DMS53 treated with DMSO at 0.1 percent for 48 hours (cell line): ENCODE measurements at regions not wholly inside any gene's neighbourhood (a gene's known extent, or its start where the extent isn't known, plus 50 kb on each side); places are given as distances from the start of the nearest gene placed in this dataset.

Experiments
- DNase-seq: peaks from one replicate; lab custom pipeline; 2025; ENCODE audit not compliant: unreplicated experiment; lab: John Stamatoyannopoulos, UW

DNA sequence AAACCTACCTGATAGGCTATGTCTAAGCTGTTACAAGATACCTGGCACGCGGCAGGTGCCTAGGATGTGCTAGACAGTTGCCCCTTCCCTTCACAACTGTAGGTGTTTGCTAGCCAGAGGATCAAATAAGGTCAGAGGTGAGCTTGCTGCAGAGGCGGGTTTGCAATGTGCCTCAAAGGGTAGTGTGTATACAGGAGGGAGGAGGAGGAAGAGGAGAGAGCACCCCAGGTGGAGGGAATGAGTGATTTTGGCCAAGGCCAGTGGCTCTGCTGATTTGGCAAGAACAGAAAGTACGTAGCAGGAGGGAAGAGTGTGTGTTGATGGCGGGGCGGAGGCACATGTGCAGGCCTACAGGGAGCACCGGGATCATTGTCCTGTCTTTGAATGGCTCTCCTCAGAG lies 236.5 kb downstream of the HAUS1 start:
- DNase-seq = no peak

DNA sequence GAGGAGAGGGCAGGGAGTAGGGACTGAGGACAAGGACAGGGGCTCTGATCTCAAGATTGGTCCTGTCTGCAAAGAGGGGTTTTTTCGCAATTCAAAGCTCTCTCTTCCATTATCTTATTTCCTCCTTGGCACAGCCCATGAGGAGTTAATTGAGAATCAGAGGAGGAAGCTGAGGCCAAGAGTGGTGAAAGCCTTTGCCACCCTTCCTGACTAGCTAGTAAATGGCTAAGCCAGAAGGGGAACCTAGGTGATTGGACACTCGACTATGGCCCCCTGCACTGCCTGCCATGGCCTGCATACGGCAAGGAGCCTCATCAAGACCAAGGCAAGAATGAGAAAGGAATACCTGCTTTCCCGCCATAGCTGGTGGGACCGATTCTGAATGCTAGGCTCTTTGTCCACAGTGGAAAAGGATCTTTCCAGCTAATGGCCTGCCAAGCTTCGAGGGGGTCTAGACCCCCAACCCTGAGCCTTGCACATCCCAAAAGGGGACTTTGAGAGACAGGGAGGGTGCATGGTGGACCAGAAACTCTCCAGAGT lies 237.9 kb downstream of the HAUS1 start:
- DNase-seq = no peak

DNA sequence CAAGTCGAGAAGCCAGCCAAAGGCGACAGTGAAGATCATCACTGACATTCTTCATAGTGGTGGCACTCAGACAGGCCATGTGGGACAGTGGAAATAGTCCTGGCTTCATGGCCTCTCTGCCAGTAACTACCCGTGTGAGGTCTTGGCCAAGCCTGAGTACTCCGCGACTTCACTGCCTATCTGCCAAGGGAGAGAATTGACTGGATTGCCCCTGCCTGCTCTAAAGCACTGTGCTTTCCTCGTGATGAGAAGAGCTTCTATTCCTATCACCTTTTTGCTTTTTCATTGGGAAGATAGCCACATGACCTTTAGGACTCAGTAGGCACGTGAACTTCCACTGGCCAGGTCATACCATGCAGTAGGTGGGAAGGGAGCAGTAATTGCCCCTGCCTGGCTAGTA lies 239.3 kb downstream of the HAUS1 start:
- DNase-seq = no peak

DNA sequence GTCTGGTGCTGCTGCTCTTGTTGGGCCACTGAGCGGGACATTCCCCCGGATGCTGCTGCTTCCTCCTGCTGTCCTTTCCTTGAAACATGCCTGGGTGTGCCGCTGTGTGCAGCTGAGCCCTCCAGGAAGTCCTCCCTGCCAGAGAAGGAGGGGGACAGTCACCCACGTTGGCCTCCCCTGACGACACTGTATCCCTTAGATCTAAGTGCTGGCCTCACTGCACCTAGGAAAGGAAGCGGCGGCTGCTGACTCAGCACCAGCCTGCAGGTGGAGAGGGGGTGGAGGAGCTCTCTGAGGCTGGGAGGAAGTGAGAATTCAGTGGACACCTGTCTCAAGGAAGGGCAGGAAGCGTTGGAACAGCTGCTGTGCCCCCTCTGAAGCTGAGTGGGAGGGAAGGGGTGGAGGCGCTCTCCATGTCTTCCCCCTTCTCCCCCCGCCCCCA lies 239.8 kb downstream of the HAUS1 start:
- DNase-seq = peak; percentile 86

DNA sequence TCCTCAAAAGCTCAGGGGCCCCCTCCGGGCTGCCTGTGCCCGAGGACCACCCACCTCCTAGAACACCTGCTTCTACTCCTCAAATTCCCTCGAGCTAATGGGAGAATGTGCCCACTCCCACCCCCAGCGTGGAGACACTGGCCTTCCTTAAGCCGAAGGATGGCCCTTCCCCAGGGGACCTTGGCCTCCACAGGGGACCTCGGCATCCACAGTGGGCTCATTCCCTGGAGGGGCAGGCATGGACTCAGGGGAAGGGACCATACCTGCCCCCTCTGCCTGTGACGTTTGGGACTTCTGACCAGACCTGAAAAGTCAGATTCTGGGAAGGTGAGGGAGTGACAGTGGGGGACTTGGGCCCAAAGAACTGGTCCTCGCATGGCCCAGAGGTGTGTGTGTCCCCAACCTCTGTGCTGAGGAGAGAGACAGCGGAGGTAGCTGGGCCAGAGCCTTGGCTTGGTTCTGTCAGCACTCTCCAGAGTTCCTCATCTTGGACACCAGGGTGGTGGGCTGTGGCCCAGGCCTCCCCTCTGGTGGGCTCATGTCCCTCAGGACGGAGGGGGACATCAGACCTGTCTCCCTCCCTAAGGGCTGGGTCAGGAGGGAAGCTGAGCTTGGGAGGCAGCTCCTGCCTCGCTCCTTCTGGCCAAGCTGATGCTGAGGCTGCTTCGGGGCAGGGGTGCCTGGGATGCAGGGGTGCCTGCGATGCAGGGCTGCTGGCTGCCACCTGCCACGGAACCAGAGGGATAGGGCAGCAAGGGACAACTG lies 240.4 kb downstream of the HAUS1 start:
- DNase-seq = no peak

DNA sequence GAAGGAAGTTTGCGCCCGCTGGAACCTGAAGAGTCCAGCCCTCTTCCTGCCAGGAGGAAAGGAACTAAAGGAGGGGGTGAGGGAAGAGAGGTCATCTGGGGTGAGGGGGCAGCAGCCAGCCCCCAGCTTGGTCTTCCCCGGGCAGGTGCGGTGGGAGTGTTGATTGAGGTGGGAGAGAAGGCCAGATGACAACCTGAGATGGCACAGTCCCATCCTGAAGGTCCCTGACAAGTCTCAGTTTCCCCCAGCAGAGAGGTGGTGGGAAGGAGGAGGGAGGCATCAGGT lies 240.9 kb downstream of the HAUS1 start:
- no peak for DNase-seq

DNA sequence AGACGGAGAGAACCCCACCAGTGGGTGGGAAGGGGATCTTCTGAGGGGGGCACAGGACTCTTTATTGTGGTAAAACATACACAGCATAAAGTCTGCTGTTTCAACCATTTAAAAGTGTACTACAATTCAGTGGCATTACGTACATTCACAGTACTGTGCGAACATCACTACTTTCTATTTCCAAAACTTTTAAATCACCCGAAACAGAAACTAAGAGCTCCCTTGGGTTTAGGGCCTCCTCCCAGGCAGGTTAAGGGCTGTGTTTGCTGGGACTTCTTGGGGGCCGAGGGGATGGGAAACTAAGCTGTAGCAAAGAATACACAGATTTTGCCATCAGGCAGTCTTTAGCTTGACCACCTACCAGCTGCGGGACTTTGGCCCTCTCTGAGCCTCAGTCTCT lies 242.0 kb downstream of the HAUS1 start:
- no peak for DNase-seq

DNA sequence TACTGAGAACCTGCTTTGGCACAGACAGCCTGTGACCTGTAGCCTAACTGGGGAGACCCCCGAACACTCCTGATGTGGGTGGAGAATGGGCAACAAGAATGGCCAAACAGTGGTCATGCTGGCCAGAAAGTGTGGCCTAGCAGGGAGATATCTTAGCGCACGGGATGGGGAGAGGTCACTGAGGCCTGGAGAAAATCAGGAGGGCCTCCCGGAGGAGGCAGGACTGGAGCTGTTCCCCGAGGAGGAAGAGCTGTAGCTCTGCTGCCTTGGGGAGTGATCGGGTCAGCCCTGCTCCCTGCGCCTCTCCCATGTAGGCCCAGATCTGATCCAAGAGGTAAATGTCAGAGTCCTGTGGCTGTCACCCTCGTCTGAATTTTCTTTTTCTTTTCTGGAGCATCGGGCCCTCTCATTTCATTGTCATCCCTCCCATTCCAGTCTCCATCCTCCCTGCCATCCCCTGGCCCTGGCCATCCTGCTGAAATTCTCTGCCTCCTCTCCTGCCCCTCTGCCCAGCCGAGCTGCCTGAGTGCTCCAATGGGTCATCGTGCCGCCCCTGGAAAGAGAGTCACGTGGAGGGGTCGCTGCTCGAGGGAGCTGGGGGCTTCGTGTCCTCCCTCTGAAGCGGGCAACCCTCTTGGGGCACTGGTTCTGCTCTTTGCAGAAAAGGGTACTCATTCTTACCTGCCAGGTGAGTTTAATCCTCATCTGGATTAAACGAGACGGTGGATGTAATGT lies 242.9 kb downstream of the HAUS1 start:
- DNase-seq = no peak

DNA sequence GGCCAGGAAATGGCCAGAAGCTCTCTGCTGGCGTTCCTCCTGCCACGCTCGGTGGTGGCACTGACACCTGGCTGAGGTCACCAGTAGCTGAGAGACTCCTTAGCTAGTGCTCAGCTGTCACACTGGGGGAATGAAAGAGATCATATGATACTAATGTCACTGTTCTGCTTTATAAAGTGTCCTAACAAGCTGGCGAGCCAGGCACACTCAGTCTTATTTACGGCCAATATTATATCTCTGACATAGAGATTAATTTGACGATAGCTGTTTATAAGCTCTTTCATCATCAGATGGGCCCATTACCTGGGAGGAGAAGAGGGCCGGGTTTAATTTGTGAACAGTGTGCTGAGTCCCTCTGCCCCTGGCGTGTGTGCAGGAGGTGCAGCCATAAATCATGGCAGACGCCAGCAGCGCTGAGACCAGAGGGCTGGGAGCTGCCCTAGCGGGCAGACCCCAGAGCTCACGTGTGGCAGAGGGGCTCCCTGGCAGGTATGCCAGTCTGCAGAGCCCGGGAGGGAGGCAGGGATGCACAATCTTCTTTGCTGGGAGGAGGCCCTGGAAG lies 246.5 kb downstream of the HAUS1 start:
- DNase-seq = no peak

DNA sequence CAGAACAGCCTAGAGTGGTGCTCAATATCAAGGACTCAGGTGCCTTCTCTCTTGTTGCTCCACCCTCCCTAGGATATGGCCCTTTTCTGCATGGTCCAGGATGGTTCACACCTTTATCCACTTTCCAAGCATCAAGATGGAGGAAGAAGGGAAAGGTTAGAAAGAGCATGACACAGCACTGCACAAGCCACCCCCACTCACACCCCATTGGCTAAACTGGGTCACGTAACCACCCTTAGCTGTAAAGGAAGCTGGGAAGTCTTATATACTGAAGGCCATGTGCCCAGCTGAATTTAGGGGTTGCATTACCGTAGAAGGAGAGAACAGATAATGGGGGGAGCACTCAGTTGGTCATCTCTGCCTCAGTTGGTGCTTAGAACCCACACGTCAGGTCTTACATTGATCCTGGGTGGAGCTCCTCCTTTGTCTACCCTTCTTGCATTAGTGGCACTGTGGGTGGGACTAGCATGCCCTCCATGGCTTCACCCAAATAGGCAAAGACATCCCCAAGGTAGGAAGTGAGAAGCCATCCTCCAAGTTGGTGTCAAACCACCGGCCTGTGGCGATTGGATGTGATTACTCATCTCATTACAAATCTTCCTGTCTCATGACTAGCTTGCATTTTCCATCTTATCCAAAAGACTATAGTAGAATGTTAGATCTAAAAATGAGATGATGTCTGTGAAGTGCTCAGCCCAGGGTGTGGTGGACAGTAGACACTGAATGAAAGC lies 248.5 kb downstream of the HAUS1 start:
- no peak for DNase-seq

DNA sequence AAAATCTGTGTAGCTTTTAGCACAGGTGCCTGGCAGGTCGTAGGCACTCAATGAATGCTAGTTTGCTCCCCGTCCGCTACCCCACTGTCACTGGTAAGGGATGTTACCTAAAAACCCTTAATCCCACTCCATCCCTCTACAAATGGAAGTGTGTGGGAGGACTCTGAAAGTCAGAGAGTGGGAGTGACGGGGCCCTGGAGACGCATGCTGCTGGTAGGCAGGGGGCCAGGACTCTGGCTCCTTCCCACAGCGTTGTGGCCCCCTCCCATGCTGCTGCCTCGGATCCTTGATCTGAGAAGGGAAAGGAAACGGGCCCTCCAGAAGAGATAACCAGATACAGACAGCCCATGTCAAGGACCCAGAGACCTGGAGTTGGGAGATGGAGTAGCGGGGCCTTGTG lies 249.3 kb downstream of the HAUS1 start:
- no peak for DNase-seq

DNA sequence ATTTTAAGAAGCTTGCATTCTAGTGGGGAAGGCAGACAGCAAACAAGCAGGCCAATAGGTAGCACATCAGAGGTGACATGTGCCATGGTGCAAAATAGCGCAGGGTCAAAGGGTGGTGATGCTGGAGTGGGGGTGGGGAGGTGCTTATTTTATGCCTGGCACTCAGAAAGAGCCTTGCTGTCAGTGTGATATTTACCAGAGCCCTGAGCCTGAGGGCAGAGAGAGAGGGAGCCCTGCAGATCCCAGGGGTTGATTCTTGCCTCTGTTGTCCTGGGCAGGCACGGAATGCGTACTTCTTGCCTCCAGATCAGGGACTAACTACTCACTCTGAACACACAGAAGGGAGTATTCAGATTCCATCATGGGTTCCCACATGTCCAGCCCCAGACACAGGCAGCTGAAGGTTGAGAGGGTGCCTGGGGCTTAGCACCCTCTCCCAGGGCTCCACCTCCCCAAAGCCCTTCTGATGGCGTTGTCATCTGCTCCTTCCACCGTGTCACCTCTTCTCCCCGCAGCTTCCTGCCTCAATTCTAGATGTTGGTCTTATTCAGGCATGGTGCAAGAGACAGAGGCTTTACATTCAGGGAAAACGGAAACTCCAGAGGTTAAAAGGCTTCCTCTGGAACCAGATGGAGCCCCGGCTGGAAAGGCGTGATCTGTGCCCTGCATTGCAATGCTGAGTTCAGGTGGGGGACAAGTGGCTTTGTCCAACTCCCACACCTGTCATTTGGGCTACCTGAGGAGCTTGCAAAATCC lies 252.3 kb downstream of the HAUS1 start:
- no peak for DNase-seq

DNA sequence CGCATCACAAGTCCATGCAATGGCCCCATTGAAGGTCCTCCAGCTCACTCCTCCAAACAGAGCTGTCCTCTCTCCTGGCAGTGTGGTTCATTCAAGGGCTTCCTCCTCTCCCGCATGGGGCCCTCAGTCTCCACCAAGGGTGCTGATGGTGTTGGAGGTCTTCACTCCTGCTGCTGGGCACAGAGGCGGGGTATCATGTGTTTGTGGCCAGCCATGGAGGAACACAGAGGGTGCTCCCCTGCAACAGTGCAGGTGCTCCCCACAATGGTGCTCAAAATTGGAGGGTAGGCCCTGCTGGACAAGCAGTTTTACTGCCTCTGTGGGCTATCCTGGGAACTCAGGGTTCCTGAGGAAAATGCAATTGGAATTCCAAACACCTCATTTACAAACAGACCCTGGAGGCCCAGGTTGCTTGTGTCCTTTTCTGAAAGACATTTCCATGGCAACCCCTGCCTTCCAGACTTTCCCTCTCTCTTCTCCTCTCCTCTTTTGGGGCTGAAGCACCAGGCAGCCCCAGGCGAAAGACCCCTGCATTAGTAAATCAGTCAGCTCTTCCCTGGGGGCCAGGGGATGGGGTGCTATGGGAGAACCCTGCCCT lies 256.0 kb downstream of the HAUS1 start:
- no peak for DNase-seq

DNA sequence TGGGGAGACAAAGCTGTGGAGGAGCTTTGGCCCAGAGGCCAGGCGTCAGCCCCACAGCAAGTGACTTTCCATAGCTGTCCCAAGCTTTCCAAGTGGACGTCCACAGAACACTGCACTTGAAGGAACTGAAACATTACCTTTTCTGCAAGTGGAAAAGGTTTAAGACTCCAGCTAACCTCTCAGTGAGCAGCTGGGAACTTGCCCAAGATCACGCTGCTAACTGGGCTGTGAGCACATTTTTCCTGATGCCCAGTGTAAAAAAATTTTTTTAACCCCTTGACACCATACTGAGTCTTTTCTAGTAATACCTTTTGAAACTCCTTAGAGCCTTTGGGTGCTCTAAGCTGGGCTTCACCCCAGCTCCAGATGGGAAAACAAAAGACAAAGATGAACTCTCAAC lies 256.7 kb downstream of the HAUS1 start:
- no peak for DNase-seq

DNA sequence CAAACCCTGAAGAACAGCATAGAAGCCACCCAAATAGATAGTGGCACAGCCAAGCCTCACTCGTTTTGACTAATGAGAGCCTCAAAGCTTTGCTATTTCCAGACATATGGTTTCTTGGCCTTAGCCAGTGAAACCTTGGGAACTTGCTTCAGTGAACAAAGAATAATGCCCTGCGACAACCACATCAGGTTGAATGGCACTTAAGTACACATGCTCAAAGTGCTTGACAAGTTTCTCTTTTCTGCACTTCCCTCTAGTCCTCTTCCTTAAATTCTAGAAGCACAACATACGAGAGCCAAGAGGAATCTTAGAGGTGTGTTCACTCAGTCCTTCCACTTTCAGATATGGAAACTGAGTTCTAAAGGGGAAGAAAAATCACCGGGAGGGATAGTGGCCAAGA lies 258.3 kb downstream of the HAUS1 start:
- no peak for DNase-seq

DNA sequence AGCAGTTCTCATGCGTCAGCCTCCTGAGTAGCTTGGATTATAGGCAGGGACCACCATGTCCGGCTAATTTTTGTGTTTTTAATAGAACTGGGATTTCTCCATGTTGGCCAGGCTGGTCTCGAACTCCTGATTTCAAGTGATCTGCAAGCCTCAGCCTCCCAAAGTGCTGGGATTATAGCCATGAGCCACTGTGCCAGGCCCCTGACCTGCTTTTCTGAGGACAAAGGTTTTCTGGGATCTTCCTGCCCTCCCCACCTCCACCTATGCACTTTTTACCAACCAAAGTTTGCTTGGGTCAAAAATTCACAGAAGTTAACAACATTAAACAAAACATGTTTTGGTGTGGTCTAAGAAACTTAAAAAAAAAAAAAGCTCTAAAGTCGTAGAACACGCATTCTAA lies 259.9 kb downstream of the HAUS1 start:
- DNase-seq = no peak

DNA sequence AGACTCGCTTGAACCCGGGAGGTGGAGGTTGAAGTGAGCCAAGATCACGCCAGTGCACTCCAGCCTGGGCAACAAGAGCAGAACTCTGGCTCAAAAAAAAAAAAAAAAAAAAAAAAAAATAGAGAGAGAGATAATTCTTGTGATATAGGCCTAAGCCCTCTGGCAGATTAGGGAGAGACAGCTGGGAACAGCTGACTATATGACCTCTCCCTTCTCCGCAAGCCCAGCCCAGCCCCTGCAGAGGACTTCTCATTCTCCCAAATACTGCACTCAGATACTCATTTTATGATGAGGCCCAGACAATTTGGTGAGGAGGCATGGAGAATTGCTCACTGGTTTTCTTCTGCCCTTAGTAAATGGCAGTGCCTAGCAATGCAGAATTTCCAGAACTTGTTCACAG lies 262.0 kb downstream of the HAUS1 start:
- DNase-seq = no peak

DNA sequence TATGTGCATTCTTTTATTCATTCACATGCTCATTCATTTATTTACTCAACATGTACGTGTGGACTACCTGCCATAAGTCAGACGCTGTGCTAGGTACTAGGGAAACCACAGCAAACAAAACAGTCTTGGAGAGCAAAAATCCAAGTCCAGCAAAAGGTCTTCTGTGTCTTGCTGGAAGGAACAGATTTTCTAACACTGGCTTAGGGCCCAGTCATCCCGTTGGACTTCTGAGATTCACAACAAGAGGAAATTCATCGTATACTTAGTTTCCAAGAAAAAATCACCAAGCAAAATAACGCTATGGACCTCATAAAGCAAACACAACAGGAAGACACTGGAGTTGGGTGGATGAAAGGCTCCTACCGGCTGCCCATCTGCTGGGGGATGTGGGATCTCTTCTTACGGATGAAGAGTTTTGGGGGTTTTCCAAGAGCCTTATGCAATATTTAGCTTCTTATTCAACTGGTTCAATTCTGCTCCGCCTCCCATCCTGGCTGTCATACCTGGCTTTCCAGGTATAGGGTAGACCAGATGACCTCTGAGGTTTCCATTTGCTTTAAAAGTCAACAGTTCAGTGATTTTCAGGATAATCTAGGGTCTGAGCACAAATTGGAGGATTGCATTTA lies 262.7 kb downstream of the HAUS1 start:
- no peak for DNase-seq

DNA sequence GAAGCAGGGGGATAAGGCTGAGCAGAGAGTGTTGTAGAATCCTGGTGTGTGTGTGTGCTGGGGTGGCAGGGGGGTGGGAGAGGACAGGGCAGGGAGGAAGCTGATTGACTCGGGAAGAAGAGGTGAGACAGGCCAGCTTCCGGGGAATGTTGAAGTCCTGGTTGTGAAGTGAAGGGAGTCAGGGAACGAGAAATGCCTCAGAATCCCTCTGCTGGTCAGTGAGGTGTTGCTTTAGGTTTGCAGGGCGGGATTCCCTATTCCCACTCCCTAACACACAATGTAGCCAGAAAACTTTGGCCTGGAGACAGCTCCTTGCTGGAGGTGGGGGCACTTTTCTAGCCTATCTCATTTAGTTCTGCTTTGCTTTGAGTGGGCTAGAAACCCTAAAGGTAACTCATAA lies 265.1 kb downstream of the HAUS1 start:
- no peak for DNase-seq

DNA sequence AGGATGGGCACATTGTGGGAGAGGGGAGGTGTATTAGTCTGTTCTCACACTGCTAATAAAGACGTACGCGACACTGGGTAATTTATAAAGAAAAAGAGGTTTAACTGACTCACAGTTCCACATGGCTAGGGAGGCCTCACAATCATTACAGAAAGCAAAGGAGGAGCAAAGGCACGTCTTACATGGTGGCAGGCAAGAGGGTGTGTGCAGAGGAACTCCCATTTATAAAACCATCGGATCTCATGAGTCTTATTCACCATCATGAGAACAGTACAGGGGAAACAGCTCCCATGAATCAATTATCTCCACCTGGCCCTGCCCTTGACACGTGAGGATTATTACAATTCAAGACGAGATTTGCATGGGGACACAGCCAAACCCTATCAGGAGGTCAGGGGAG lies 266.7 kb downstream of the HAUS1 start:
- no peak for DNase-seq
